Activated CD4-positive, alpha-beta memory T cell treated with anti-CD3 and anti-CD28 coated beads for 36 hours (primary cell): ENCODE measurements at regions not wholly inside any gene's neighbourhood (a gene's known extent, or its start where the extent isn't known, plus 50 kb on each side); places are given as distances from the start of the nearest gene placed in this dataset.
"Not testable (repeated sequence)": the region's sequence is repeated elsewhere in the genome, so short reads cannot be mapped to it uniquely, and the experiment has no call there.

ENCODE experiments used
- CTCF ChIA-PET: fragments of 350-600 bp; sonication (Branson Sonifier 250); formaldehyde crosslinking; loops from one replicate; lab custom pipeline; 2021; ENCODE audit warnings: antibody characterized with exemption, inconsistent platforms; lab: Charles Lee
- POLR2A ChIA-PET: fragments of 350-600 bp; sonication (Branson Sonifier 250); formaldehyde crosslinking; loops from one replicate; lab custom pipeline; 2021; ENCODE audit warnings: antibody characterized with exemption; lab: Charles Lee
- DNase-seq: peaks from one replicate; pipeline ENCODE4 v3.0.0-alpha.2; 2020
- H3K27ac Mint-ChIP-seq: one replicate; pipeline ENCODE4 v1.8.0; 2021; ENCODE audit warnings: mixed read lengths
- H3K27me3 Mint-ChIP-seq: one replicate; pipeline ENCODE4 v1.8.0; 2021; ENCODE audit warnings: mixed read lengths
- H3K36me3 Mint-ChIP-seq: one replicate; pipeline ENCODE4 v1.8.0; 2021; ENCODE audit warnings: mixed read lengths
- H3K4me1 Mint-ChIP-seq: one replicate; pipeline ENCODE4 v1.8.0; 2021; ENCODE audit warnings: low read depth, mixed read lengths
- H3K4me3 Mint-ChIP-seq: one replicate; pipeline ENCODE4 v1.8.0; 2021; ENCODE audit warnings: mild to moderate bottlenecking, mixed read lengths
- H3K9me3 Mint-ChIP-seq: one replicate; pipeline ENCODE4 v1.8.0; 2021; ENCODE audit warnings: mixed read lengths
- intact Hi-C: fragments of 100-400 bp; cut with micrococcal nuclease; formaldehyde crosslinking; loops from one replicate; pipeline ENCODE4 v1.15.1; 2023

DNA sequence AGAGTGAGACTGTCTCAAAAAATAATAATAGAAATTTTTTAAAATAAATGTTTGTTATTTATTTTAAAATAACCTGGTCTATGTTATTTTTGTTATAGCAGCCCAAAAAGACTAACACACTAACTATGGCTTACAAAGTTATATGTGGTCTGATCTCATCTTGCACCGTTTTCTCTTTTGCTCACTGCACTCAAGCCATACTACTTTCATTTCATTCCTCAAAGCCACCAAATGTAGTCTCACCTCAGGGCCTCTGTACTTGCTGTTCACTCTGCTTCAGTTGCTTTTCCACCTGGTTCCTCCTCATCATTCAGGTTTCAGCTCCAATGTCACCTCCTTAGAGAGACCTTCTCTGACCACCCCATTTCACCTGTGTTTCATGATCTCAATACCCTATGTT lies 55.2 kb upstream of the MDM1 start:
- CTCF ChIA-PET: interaction anchor here (0.6 kb wide), 1 partner anchor 403 kb away, joined by 4 read pairs; no protein-coding TSS in a partner anchor
- peaks cover 9% of the 10 kb centered on the region for H3K4me1 Mint-ChIP-seq
- peaks cover 6% of the 10 kb centered on the region for H3K36me3 Mint-ChIP-seq
- H3K27me3 Mint-ChIP-seq: no peaks in the 10 kb centered on the region
- peaks cover 13% of the 10 kb centered on the region for H3K9me3 Mint-ChIP-seq
- no peak overlapping the region for H3K4me3 Mint-ChIP-seq
- no peak for DNase-seq
- no peak overlapping the region for H3K27ac Mint-ChIP-seq
- POLR2A ChIA-PET: no interaction called here
- intact Hi-C loops: no loop called here

DNA sequence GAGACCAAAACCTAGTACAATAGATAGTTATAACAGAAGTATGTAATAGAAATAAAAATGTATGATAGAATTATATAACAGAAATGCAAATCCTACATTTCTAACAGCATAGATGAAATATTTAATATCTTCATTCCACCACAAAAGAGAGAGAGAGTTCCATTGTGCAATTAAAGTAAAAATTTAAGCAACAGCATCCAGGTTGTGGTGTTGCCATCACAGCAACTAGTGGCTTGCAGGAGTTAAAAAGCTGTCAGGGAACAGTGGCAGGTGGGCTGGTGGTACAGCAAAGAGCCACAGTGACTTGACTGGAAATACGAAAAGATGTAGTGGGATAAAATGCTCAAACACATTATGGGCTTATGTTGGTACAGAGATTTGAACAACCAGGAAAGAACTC lies 57.1 kb upstream of the MDM1 start:
- Mint-ChIP-seq H3K4me3 (no peak overlapping the region), H3K27ac (no peak overlapping the region), H3K9me3 (peaks cover 9% of the 10 kb centered on the region), H3K27me3 (no peaks in the 10 kb centered on the region), H3K4me1 (peaks cover 9% of the 10 kb centered on the region), H3K36me3 (peaks cover 3% of the 10 kb centered on the region)
- intact Hi-C loops: no loop called here
- POLR2A ChIA-PET: no interaction called here
- CTCF ChIA-PET: no interaction called here
- DNase-seq: no peak

DNA sequence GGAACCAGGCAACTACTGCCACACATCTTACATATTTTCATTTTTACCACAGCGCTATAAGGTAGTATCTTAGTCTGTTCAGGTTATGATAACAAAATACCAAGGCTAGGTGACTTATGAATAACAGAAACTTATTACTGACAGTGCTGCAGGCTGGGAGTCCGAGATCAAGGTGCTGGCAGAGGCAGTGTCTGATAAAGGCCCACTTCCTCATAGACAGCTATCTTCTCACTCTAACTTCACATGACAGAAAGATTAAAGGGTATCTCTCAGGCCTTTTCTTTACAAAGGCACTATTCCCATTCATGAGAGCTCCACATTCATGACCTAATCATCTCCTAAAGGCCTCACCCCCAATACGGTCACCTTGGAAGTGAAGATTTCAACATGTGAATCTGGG lies 59.8 kb upstream of the MDM1 start:
- ChIA-PET POLR2A (interaction anchor here (0.6 to 1.0 kb wide), 2 partner anchors 13 to 17 kb away, joined by 3 to 4 read pairs; no protein-coding TSS in a partner anchor), CTCF (interaction anchor here (1.5 kb wide), 1 partner anchor 27 kb away, joined by 3 read pairs; no protein-coding TSS in a partner anchor)
- Mint-ChIP-seq H3K4me1 (peaks cover 6% of the 10 kb centered on the region), H3K36me3 (peaks cover 3% of the 10 kb centered on the region), H3K9me3 (peaks cover 9% of the 10 kb centered on the region), H3K4me3 (no peak overlapping the region), H3K27ac (no peak overlapping the region), H3K27me3 (no peaks in the 10 kb centered on the region)
- intact Hi-C loops: no loop called here
- DNase-seq: no peak

DNA sequence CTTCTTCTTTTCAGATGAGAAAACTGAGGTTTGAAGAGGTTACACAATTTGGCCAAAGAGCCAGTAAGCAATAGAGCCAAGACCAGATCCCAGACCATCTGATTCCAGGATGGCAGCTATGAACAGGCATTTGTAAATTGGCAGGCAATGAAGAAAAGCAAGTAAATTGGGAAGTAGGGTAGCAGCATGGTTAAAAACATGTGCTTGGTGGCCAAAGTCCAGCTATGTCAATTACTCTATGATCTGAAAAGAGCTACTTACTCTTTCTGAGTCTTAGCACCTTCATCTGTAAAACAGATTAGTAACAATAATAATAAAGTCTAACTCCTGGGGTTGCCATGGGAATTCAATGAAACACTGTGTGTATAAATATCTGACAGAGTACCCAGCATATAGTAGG lies 60.2 kb upstream of the MDM1 start:
- CTCF ChIA-PET: interaction anchor here (1.5 kb wide), 1 partner anchor 27 kb away, joined by 3 read pairs; no protein-coding TSS in a partner anchor

DNA sequence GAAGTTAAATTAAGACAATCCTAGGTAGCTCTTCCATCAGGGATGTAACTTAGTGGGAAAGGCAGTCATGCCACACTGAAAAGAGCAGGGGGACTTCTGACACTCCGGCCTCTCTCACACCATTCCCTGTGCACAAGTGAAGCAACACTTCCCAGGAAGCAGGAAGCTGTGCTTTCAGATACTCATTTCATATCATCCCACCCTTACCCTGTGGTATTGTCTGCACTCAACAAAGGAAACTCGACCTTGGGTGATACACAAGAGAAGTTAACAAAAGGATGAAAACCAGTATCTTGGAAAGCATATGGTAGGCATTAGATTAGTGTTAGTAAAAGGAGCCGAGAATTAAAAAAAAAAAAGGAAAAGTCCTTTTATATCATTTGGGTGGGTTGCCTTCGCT lies 61.3 kb upstream of the MDM1 start:
- Mint-ChIP-seq H3K36me3 (peaks cover 3% of the 10 kb centered on the region), H3K4me3 (no peak overlapping the region), H3K27ac (no peak overlapping the region), H3K4me1 (peaks cover 3% of the 10 kb centered on the region), H3K9me3 (peaks cover 9% of the 10 kb centered on the region), H3K27me3 (no peaks in the 10 kb centered on the region)
- no peak for DNase-seq
- POLR2A ChIA-PET: interaction anchor here (1.0 kb wide), 1 partner anchor 23 kb away, joined by 3 read pairs; no protein-coding TSS in a partner anchor
- CTCF ChIA-PET: interaction anchor here (1.1 to 1.5 kb wide), 2 partner anchors 28 to 44 kb away, joined by 3 read pairs; no protein-coding TSS in a partner anchor
- intact Hi-C loops: no loop called here

More for the DNA sequence above, 60.2 kb upstream of the MDM1 start:
- Mint-ChIP-seq H3K4me1 (peaks cover 5% of the 10 kb centered on the region), H3K27me3 (no peaks in the 10 kb centered on the region), H3K36me3 (peaks cover 3% of the 10 kb centered on the region), H3K4me3 (no peak overlapping the region), H3K9me3 (peaks cover 9% of the 10 kb centered on the region), H3K27ac (no peak overlapping the region)
- intact Hi-C loops: no loop called here
- no peak for DNase-seq
- POLR2A ChIA-PET: no interaction called here

DNA sequence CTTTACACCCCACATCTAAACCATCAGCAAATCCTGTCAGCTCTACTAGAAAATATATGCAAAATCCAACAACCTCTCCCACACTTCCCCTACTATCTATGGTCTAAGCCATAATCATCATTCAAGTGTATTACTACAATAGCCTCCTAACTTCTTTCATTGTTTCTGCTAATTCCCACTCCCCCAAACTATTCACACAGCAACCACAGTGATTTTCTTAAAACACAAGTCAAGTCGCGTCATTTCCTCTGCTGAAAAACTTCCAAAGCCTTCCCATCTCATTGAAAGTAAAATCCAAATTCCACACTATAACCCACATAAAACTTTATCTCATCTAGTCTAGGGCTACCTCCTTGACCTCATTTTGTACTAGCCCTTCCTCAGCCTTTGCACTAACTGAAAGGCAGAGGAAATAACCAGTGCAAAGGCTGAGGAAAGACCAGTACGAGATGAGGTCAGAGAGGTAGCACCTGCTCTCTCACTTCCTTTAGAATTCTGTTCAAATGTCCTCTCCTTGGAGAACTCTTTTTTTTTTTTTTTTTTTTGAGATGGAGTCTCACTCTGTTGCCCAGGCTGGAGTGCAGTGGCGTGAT lies 65.5 kb upstream of the MDM1 start:
- peaks cover 3% of the 10 kb centered on the region for H3K4me1 Mint-ChIP-seq
- no peaks in the 10 kb centered on the region for H3K9me3 Mint-ChIP-seq
- ChIA-PET CTCF (no interaction called here), POLR2A (no interaction called here)
- no peaks in the 10 kb centered on the region for H3K27me3 Mint-ChIP-seq
- H3K27ac Mint-ChIP-seq: no peak overlapping the region
- intact Hi-C loops: no loop called here
- no peak overlapping the region for H3K4me3 Mint-ChIP-seq
- DNase-seq: no peak
- H3K36me3 Mint-ChIP-seq: no peaks in the 10 kb centered on the region

DNA sequence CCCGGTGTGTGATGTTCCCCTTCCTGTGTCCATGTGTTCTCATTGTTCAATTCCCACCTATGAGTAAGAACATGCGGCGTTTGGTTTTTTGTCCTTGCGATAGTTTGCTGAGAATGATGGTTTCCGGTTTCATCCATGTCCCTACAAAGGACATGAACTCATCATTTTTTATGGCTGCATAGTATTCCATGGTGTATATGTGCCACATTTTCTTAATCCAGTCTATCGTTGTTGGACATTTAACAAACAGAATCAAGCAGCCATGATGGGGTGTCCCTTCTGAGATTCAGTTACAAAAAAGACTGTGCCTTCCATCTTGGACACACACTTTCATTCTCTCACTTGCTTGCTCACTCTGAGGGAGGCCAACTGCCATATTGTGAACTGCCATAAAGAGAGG lies 66.5 kb upstream of the MDM1 start:
- CTCF ChIA-PET, H3K36me3 Mint-ChIP-seq, H3K9me3 Mint-ChIP-seq, POLR2A ChIA-PET, H3K4me3 Mint-ChIP-seq, H3K4me1 Mint-ChIP-seq, DNase-seq, intact Hi-C loops, H3K27me3 Mint-ChIP-seq, H3K27ac Mint-ChIP-seq: not testable (repeated sequence)

DNA sequence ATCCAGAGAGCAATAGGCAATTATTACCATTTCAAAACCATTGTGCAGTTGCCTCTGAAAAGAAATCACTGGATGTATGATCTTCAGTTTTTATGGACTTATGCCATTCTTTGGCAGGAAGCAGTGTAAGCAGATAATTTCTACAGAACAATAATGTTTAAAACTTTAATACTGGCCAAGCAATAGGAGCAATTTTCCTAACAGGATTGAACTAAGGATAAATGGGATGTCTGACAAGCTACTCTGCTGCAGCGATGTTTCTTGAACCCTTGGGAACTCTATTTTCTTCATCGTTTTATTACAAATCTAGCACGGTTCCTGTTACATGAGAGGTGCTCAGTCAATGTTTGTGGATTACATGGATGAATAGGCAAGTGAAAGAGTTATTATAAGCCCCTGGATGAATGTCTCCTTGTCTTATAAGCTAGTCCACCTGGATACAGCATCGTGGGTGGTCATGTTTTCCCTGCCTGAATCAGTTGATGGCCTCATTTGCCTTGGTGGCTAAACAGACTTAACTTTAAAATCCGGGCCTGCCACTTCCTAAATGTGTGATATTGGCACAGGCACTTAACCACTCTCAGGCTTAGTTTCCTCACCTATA lies 68.2 kb upstream of the MDM1 start:
- no peaks in the 10 kb centered on the region for H3K27me3 Mint-ChIP-seq

DNA sequence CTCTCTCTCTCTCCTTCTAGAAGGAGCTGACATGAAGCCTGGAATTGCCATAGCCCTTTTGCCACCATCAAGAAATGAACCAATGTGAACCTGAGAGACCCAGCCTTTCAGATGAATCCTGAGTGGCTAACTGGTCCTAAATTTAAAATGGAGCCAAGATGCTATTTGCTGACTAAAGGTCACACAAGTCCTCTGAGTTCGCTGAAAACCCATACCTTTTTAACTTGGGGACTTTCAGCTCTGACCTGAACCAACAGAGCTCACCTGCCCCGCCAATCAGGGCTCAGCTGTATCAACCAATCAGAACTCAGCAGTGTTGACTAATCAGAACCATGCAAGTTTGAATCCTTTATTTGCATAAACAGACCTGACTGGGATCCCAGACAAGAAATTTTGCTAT lies 70.3 kb upstream of the MDM1 start:
- ChIA-PET POLR2A (no interaction called here), CTCF (no interaction called here)
- Mint-ChIP-seq H3K4me3 (no peak overlapping the region), H3K4me1 (peaks cover 7% of the 10 kb centered on the region), H3K36me3 (no peaks in the 10 kb centered on the region), H3K27ac (no peak overlapping the region), H3K9me3 (no peaks in the 10 kb centered on the region), H3K27me3 (no peaks in the 10 kb centered on the region)
- DNase-seq: no peak
- intact Hi-C loops: no loop called here

More for the DNA sequence above, 68.2 kb upstream of the MDM1 start:
- H3K27ac Mint-ChIP-seq: no peak overlapping the region
- no peak for DNase-seq
- no peak overlapping the region for H3K4me3 Mint-ChIP-seq
- ChIA-PET CTCF (no interaction called here), POLR2A (no interaction called here)
- no peaks in the 10 kb centered on the region for H3K9me3 Mint-ChIP-seq
- H3K4me1 Mint-ChIP-seq: no peaks in the 10 kb centered on the region
- intact Hi-C loops: no loop called here
- no peaks in the 10 kb centered on the region for H3K36me3 Mint-ChIP-seq

DNA sequence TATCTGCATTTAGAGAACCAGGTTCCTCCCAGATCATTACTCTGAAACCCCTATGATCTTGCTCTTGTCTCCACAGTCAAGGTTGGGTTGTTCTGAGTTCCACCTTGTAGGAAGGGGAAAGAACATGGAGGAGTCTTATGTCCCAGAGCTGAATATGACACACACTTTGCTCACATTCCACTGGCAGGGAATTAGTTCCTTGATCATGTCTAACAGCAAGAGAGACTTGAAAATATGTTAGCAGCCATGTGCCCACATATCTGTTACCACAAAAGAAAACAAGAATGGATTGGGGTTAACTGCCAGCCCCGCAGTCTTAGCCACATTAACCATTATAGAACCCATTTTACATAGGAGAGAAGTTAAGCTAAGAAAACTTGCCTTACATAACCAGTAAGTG lies 71.1 kb upstream of the MDM1 start:
- no peak overlapping the region for H3K4me3 Mint-ChIP-seq
- intact Hi-C loops: no loop called here

DNA sequence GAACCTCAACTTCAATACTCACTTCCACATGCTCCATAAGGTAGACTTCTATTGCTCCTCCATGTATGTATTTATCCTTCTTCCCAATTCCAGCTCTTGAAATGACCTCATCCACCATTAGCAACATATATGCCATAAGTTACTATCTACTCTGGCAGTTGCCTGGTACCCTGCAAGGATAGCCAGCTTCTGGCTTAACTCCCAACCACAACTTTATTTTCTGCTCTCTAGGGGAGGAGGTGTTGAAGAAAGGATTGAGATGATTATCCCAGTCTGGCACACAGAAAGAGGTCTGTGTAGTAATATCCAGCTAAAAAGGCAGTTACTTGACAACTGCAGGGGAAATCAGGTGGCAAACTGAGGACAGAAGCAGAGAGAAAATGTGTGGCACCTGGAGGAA lies 71.5 kb upstream of the MDM1 start:
- no peak overlapping the region for H3K27ac Mint-ChIP-seq
- no peaks in the 10 kb centered on the region for H3K9me3 Mint-ChIP-seq
- ChIA-PET CTCF (no interaction called here), POLR2A (no interaction called here)
- intact Hi-C loops: no loop called here
- no peak overlapping the region for H3K4me3 Mint-ChIP-seq
- H3K4me1 Mint-ChIP-seq: peaks cover 7% of the 10 kb centered on the region
- H3K27me3 Mint-ChIP-seq: no peaks in the 10 kb centered on the region
- no peaks in the 10 kb centered on the region for H3K36me3 Mint-ChIP-seq
- no peak for DNase-seq

More for the DNA sequence above, 71.1 kb upstream of the MDM1 start:
- POLR2A ChIA-PET: no interaction called here
- Mint-ChIP-seq H3K27me3 (no peaks in the 10 kb centered on the region), H3K9me3 (no peaks in the 10 kb centered on the region), H3K36me3 (no peaks in the 10 kb centered on the region), H3K4me1 (peaks cover 7% of the 10 kb centered on the region), H3K27ac (no peak overlapping the region)
- DNase-seq: no peak
- CTCF ChIA-PET: no interaction called here

DNA sequence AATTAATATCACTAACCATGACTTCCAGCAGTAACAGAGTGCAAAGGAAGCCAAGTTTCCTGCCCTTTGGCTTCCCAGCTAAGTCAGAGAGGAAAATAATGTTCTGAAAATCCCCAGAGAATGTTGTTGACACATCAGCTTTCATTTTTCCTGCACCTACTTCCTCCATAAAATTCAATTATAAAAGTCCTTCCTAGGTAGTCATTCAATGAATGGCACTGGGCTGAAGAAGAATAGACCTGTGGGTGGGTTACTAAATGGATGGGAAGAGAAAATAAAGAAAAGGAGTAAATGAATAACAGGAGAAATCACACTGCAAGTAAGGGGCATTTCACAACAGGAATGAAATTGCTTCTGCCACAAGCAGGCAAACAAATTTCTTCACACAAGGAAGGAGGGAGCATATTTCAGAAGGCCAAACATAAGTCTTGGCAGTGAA lies 73.2 kb upstream of the MDM1 start:
- H3K27me3 Mint-ChIP-seq: no peaks in the 10 kb centered on the region
- no peak for DNase-seq
- no peak overlapping the region for H3K27ac Mint-ChIP-seq
- CTCF ChIA-PET: no interaction called here
- intact Hi-C loops: no loop called here
- POLR2A ChIA-PET: no interaction called here
- H3K36me3 Mint-ChIP-seq: no peaks in the 10 kb centered on the region
- H3K4me3 Mint-ChIP-seq: no peak overlapping the region
- H3K9me3 Mint-ChIP-seq: no peaks in the 10 kb centered on the region
- peaks cover 7% of the 10 kb centered on the region for H3K4me1 Mint-ChIP-seq

DNA sequence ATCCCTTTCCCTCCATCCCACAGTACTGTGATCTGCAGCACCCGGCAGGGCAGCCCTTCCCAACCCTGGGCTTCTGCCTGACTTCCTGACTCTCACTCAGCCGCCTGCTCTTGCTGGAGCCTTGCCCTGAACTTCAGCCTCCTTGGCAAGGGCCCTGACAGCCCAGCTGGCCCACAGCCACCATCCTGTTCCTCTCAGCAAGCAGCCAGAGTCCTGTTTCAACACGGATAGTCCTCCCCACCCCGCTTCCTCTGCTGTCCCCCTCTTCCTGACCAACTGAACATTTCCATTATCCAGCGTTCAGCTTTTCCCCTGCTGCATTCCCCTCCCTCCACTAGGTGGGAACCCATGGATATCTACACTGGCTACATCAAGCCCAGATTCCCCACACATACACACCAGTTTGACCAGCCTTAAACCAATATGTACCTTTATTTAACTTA lies 74.0 kb upstream of the MDM1 start:
- no peak for DNase-seq
- intact Hi-C loops: no loop called here
- no peaks in the 10 kb centered on the region for H3K9me3 Mint-ChIP-seq
- no peak overlapping the region for H3K27ac Mint-ChIP-seq
- H3K4me3 Mint-ChIP-seq: no peak overlapping the region
- H3K36me3 Mint-ChIP-seq: no peaks in the 10 kb centered on the region
- H3K27me3 Mint-ChIP-seq: no peaks in the 10 kb centered on the region
- H3K4me1 Mint-ChIP-seq: peaks cover 7% of the 10 kb centered on the region
- ChIA-PET CTCF (no interaction called here), POLR2A (no interaction called here)
